Left cardiac atrium (tissue), 4 donors: ENCODE measurements at regions not wholly inside any gene's neighbourhood (a gene's known extent, or its start where the extent isn't known, plus 50 kb on each side); places are given as distances from the start of the nearest gene placed in this dataset.

Experiments used
- ATAC-seq, 2 donors: fragments of 200-7000 bp; cut with Tn5 transposase; one replicate each; pipeline ENCODE4 v1.9.1; 2020; ENCODE audit warnings: mild to moderate bottlenecking in 2 of 2, moderate library complexity in 2 of 2
- DNase-seq: peaks from one replicate; pipeline ENCODE4 v3.0.0-alpha.2; 2020
- intact Hi-C, 2 donors: fragments of 100-400 bp; cut with DNase I; formaldehyde crosslinking; loops; one replicate each; pipeline versions ENCODE4 v1.14.1 to v1.15.1; 2022 to 2023
- donor health status: DM: no; HTN: yes; CAD: no.
- donor health status: DM: no; HTN: yes; CAD: no; lungs with severe emphysema.
- donor health status: DM: yes; HTN: yes; CAD: no.
- donor health status: Dilated cardiomyopathy.

DNA sequence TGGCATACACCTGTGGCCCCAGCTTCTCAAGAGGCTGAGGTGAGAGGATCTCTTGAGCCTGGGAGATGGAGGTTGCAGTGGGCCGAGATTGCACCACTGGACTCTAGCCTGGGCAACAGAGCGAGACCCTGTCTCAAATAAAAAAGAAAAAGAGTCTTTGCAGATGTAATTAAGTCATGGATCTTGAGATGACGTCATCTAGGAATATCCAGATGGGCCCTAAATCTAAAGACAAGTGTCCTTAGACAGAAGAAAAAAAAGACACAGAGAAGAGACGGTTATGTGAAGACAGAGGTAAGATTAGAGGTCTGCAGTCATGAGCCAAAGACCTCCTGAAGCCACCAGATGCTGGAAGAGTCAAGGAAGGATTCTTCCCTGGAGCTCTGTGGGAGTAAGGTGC, 74.3 kb downstream of the RHOB start:
- intact Hi-C loops: loop anchor here in 1 of 2 donors (10.0 kb wide), 2 partner anchors 66 to 94 kb away; no protein-coding TSS in a partner anchor
- ATAC-seq (no peak), DNase-seq (no peak)

DNA sequence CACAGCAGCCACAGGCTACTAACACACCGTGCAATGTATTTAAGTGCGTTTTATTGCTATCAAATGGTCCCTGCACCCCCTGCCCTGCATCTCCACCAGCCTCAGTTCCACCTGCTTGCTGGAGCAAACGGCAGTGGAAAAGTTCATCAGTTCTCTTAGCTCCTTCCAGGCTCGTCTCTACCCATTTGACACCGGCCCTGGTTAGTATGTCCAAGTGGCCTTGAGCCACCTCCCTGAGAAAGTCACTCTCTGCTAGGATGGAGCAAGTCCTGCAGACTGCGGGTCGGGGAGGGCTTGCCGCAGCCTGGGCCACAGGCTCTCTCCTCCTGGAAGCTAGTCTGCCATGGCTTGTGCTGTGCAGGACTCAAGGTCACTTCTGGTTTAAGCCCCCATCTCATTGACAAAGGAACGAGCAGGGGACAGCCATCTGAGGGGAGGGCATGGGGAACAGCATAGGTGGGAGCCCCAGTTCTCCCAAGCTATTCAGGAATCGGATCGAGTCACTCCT, 74.9 kb downstream of the RHOB start:
- intact Hi-C loops: loop anchor here in 1 of 2 donors (10.0 kb wide), 2 partner anchors 67 to 93 kb away; no protein-coding TSS in a partner anchor
- DNase-seq: no peak
- no peak for ATAC-seq

DNA sequence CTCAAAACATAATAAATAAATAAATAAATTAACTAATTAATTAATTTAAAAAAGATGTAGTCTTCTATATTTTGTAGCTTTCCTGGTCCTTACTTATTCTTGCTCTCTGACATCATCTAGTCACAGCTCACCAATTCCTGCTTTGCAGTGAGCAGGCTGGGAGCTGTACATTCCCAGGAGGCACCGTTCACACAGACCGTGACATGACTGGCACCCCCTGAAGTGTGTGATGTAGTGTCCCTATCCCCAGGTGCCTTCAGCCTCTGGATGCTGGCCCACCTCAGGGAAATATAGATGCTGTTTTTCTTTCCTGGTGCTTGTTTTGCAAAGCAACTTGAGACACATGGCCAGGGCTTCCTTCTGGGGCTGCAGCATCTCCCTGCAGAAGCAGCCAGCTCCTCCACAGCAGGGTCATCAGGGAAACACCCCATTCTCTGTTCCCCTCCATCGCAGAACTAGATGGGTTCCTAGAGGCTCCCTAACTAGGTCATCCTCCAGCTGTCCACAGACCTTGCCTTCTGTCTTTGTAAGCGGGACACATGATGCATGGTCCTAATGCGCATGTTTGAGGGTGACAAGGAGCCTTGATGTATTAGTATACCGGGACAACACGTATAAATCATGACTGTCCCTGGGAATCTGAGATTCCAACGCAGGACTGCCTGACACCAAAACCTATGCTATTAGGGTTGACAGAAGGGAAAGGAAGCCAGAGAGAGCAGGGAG, 76.4 kb downstream of the RHOB start:
- intact Hi-C loops: loop anchor here in 1 of 2 donors (10.0 kb wide), 2 partner anchors 68 to 92 kb away; no protein-coding TSS in a partner anchor
- no peak for DNase-seq
- no peak for ATAC-seq

DNA sequence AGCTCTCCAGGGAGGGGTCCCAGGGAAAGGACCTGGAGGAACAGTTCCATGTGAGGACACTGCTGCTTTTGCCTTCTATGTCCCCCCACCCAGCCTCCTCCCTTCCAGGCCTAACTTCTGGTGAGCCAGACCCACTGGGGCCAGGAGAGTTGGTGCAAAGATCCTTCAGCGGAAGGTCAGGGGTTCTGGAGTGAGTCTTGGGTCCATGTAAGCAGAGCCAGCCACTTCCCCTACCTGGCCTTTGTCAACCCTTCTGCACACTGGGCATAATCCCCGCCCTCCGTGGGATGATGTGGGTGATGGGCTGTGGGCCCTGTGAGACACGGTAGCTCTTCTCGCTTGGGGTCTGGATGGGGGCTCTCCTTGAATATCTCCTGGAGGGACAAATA, 76.9 kb downstream of the RHOB start:
- intact Hi-C loops: loop anchor here in 1 of 2 donors (10.0 kb wide), 2 partner anchors 69 to 91 kb away; no protein-coding TSS in a partner anchor
- no peak for ATAC-seq
- no peak for DNase-seq

DNA sequence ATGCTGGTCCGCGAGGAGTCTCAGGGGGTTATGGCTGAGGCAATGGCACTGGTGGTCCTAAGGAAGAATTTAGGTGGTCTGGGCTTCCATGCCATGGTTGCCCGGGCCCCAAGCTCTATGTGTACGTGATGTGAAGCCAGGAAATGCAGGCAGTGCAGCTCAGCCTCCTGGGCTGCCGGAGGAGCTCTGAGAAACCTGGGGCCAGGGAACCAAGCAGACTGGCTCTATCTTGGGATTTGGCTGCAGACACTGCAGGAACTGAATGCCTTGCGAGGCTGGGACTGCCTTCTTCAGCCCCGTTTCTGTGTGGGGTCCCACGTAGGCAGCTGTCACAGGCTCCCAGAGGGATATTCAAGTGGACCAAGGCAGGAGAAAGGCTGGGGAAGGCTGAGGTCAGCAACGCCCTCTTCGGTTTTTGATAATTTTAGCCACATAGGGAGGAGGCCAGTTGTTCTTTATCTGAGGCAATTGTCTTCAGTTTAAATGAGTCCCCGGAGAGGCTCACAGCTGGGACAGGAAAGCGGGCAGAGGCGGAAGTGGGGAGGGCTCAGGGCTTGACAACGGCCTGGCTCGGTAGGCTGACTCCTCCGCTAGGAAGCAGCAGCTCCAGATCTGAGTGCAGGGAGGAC, 77.7 kb downstream of the RHOB start:
- ATAC-seq (peak; percentile 75 to 76), DNase-seq (peak; percentile 68)
- intact Hi-C loops: loop anchor here in 1 of 2 donors (10.0 kb wide), 2 partner anchors 70 to 90 kb away; no protein-coding TSS in a partner anchor

DNA sequence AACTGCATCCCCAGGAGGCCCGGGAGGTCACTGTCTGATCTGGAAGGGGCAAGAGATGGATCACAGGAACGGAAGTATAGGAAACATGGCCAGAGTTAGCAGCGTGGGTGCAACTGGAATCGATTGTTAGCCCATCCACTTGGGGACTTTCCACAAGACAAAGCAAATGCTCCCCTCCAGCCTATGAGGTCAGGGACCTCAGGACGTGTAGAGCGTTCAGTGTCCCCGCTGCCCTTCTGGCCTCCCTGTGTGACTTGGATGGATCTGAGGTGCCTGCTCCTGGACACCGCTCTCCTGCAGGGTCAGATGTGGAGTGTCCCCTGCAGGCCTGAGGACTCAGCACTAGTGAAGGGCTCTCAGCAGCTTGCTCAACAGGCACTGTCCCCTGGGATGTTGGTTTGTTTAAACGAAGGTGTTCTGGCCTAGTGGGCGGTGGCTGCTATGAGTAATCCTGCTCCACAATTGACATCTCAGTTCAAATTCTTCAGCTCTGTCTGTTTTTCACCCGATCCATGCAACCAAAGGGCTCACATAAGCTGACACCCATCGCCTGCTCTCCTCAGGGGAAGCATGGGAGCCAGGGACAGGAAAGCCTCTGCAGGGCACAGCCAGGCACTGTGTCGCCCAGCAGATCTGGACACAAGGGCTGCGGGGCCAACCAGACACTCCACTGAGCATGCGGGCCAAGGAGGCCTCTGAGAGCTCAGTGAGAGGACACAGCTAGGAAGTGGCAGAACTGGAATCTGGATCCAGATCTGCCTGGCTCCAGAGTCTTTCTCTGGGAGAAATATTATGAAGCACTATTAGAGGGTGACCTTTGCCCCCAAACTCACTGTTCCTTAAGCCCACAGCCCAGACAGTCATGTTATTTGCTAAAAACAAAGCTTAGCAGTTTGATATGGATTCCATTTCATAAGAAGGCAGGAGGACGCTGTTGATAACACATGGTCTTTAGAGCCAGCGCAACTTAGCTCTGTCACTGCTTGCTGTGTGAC, 78.5 kb downstream of the RHOB start:
- intact Hi-C loops: loop anchor here in 1 of 2 donors (10.0 kb wide), 2 partner anchors 71 to 89 kb away; no protein-coding TSS in a partner anchor
- DNase-seq (peak; percentile 57), ATAC-seq (peak; percentile 35 to 55)

DNA sequence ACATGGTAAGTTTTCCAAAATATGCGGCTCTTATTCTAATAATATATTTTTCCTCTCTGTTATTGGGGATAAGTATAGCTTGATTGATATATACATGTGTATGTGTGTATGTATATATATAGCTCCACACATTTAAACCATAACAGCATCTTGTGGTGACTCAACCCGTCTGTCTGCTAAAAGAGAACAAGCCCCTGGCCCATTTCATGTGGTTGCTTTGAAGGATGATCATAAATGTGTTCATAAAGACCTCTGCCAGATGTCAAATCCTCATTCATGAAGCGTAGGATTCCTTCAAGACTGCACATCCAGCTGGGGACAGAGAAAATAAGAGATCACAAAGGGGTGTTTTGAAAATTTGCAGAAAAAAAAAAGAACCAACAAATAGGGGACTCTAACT, 79.3 kb downstream of the RHOB start:
- no peak for DNase-seq

DNA sequence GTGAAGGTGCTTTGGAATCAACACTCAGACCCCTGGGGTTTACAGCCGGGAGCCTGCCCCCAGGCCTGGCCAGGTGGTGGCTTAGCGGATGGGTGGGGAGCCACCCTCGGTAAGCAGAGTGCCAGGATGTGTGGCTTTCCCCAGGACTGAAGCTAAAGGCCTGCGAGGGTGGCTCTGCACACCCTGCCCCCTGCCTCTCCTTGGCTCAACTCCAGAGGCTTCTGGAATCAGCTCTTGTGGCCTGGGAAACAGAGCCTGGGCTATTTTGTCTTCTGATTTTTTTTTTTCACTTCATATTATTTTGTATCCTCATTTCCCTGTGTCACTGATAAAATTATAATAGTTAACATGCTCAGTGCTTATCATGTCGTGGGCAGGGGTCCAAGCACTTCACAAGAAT, 79.8 kb downstream of the RHOB start:
- intact Hi-C loops: loop anchor here in 1 of 2 donors (10.0 kb wide), 2 partner anchors 72 to 88 kb away; no protein-coding TSS in a partner anchor
- ATAC-seq (peak in 1 of 2 donors; percentile 24), DNase-seq (no peak)

More for the DNA sequence above, 79.3 kb downstream of the RHOB start:
- intact Hi-C loops: loop anchor here in 1 of 2 donors (10.0 kb wide), 2 partner anchors 71 to 89 kb away; no protein-coding TSS in a partner anchor
- ATAC-seq: no peak

DNA sequence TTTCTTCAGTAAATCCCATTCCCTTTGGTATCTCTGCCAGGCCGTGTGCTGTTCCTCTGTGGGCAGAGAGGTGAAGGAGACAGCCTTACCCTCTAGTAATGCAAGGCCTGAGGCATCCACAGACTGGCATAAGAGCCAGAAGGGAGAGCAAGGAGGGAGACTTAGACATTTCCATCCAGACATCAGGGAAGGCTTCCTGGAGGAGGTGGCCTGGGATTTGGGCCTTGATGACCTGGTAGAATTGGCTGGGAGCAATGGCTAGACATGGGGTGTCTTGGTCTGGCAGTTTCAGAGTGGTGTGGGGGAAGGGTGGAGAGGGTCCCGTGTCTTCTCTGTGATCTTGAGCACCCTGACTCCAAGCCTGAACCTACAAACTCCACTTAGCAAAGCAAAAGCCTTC, 81.8 kb downstream of the RHOB start:
- DNase-seq (no peak), ATAC-seq (no peak)
- intact Hi-C loops: loop anchor here in 1 of 2 donors (10.0 kb wide), 2 partner anchors 74 to 86 kb away; no protein-coding TSS in a partner anchor

DNA sequence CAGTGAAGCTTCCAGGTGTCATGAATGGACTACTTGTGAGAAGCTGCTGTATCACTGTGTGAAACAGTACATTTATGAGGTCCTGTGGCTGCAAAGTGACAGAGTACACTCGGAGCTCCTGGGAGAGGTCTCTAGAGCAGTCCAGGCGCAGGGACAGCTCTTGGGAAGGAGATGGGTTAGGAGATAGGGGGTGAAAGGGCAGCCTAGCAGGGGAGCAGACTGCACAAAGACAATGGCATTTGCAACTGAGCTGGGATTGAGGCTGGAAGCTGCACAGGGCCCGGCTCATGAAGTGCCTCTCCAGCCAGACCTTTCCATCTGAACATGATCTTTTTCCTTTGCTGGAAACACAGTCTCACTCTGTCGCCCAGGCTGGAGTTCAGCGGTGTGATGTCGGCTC, 83.6 kb downstream of the RHOB start:
- DNase-seq (no peak), ATAC-seq (no peak)
- intact Hi-C loops: no loop called here

DNA sequence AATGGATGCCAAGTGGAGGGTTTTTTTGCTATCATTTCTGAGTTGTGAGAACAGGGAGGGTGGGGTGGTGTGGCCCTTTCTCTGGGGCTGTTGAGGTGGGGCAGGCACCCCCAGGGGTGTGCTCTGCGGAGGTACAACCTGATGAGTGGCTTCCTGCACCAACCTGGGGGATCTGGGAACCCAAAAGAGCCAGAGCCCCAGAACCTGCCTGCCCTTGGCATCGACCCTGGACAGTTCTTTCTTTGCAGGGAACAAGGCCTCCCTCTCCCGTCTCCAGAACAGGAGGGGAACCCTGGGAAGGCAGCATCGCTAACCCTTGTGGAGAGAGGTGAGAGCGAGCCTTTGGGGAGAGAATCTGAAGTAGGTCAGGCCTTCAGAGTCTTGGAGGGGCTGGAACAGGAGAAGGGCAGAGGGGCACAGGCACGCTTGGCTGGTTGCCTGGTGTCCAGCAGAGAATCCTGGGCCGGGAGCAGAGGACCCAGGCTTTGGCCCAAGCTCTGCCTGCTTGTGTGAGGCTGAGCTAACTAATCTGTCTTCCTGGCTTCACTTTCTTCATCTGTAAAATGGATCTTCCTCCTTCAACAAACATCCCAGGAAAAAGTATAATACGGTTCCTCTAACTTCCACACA, 84.9 kb downstream of the RHOB start:
- intact Hi-C loops: no loop called here
- ATAC-seq (no peak), DNase-seq (no peak)

DNA sequence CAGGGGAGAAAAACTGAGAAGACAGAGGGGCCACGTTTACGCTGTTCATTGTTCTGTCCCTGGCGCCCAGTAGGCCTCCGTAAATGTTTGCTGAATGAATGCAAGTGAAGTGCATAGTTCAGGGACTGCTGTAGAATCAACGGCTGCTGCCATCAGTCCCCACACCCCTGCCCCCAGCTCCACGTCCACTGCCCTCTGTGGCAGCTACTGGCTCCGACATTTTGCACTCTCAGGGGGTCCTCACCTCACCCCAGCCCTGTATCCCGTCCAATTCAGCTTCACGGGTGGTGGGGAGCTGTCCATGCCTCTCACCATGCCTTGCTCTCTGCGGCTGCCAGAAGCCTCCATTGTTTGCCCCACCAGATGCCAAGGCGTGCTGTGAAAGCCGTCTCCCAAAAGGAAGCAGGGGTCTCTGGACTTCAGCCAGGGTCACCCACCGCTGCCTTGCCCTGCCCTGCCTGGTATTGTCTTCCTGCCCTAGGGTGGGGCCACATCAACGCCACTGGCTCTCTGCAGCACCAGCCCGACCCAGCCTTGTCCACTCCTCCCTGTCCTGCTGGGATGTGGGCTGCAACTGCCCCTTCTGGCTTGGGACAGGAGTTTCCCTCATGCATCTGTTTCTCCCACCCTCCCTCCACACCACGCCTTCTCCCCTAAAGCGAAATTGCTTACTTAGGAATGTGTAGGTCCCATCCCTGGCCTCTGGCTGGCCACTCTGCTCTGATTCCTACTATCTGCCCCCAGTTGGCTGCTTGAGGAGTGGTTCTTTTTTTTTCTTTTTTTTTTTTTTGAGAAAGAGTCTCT, 86.0 kb downstream of the RHOB start:
- DNase-seq (no peak), ATAC-seq (peak in 1 of 2 donors; percentile 27)
- intact Hi-C loops: no loop called here

DNA sequence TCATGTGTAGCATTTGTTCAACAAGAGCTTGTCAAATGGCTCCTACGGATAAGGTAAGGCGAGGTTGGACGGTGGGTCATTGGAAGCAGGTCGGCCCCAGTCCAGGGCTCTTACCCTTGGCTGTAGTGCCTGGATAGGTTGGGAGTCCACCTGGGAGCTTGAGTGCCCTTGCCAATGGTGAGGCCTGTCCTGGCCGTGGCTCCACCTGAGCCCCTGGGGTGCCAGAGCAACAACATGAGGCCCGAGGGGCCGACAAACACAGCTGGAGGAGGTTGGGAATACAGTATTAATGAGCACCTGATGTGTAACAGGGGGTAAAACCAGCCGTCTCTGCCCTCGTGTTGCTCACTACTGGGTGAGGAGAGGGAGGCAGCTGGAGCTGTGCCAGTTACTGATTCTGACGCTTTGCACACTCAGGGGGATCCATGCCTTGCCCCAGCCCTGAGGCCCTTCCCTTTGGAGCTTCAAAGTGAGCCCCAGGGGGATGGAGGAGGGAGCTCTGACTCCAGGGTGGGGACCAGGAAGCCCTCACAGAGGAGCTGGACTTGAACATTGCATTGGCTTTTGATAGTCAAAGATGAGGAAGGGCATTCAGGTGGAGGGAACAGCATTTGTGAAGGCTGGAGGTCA, 87.2 kb downstream of the RHOB start:
- intact Hi-C loops: no loop called here
- DNase-seq (no peak), ATAC-seq (no peak)

DNA sequence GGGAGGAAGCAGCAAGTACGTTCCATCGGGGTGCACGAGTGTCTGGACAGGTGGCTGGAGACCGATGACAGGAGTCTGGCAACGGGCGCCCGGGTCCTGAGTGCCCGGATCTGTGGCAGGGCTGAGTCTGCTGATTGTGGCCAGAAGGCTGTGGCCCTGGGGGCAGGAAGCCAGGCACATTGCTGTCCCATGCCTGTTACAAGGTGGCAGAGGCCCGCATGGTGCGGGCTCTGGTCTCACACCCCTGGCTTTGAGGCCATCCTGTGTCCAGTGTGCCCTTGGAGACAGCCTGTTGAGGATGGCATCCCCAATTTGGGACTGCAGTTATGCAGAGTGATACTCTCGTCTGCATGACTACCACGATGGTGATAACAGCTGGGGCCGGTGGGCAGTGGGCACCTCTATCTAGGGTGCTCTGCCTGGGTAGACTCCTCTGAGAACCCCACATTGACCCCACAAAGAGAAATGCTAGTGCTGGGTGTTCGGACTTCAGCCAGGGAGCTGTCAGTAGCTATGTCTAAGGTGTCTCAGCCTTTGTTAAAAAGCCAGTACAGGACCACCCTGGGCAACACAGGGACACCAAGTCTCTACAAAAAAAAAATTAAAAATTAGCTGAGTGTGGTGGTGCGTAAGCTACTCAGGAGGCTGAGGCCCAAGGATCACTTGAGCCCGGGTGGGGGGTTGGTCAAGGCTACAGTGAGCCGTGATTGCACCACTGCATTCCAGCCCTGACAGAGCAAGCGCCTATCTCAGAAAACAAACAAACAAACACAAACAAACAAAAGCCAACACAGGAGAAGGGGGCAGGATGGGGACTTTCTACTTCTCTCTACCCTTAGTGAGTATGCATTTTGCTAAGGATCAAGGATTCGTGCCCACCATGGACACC, 88.3 kb downstream of the RHOB start:
- intact Hi-C loops: no loop called here
- peak; percentile 55 to 59 for ATAC-seq

DNA sequence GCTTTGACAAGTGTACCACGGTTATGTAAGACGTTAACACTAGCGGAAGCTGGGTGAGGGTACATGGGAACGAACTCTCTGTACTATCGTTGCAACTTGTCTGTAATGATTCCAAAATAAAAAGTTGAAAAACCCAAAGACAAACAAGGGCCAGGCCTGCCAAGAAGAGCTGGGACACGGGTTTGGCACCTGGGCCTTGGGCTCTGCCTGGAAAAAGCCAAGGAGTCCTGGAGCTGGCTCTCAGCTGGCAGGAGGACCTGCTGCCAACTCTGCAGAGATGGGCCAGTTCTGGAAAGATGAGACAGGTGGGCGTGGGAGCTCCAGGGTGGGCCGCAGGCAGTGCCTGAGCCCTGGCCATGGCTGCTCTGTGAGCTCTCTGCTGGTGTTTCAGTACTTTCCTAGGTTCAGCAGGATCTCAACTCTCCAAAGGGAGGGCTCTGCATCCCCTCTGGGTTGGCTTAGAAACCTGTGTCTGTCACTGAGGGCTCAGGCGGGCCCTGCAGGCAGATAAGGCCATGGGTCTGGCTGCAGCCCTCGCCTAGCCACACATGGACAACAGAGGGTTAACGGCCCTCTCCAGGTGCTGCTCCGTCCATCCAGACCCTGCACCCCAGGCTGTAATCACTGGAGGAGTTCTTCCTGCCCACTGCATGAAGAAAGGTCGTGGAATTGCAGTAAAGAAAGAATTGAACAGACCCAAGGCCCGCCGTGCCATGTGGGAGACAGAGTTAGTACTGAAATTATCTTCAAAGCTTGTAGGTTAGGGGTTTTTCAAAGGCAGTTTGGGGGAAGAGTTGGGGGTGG, 89.9 kb downstream of the RHOB start:
- intact Hi-C loops: no loop called here
- DNase-seq: no peak
- ATAC-seq: peak in 1 of 2 donors; percentile 27

More for the DNA sequence above, 88.3 kb downstream of the RHOB start:
- DNase-seq: peak; percentile 41
